HG03135 (cell line): ENCODE measurements at regions not wholly inside any gene's neighbourhood (a gene's known extent, or its start where the extent isn't known, plus 50 kb on each side); places are given as distances from the start of the nearest gene placed in this dataset.
"Not testable (repeated sequence)": the region's sequence is repeated elsewhere in the genome, so short reads cannot be mapped to it uniquely, and the experiment has no call there.

Experiments used
- ATAC-seq: cut with Tn5 transposase; IDR thresholded peaks from one replicate; pipeline ENCODE4 v1.9.1; 2021; ENCODE audit warnings: mild to moderate bottlenecking, moderate library complexity; ENCODE audit not compliant: unreplicated experiment

DNA sequence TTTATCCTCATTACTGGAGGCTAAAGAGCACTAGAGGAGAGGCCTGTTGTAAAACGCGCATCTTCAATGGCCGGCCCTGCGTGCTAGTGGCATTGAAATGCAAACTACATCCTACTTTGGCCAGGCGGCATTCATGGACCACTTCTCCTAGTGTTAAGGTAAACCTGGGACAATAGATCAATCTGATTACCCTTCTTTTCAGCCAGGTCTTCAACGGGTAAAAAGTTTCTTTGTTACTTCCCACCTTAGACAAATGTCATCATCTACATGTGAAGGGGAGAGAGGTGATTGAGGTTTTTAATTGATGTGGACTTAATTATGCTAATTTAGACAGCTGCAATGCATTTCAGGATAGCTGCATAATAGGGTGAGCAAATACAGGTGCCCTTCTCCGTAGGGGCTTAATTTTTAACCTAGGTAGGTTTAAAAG, 628.0 kb downstream of the ZEB2 start:
- ATAC-seq = no peak

DNA sequence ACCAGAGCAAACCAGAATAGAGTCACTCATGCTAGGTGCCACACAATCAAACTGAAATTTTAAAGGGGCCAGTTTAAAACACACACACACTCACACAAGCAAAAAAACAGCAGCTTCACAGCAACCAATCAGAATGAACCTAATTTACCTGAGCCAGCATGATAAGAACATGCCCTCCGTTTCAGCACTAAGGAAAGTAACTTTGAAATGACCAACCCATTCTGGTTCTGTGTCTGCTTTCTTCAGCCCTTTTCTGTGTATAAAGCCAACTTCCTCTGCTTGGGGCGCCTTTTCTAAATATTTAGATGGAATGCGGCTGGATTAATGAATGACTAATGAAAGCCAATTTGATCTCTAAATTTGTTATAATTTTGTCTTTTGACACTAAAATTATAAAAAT, 629.1 kb downstream of the ZEB2 start:
- ATAC-seq = no peak

DNA sequence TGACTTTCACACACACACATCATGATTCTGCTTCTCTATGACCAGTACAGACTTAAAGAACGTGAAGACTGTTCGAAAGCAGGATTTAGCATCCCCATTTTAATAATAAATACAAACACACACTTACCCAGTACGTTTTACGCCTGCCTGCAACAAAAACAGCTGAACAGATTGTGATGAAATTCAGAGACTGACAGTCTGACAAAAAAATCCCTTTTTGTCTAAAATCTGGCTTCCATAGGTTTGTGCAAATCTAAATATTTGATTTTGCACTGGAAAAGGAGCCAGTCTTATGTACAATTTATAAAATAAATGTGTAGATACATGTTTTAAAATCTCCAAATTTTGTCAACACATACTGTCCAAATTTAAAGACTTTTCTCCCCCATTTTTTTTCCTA, 630.7 kb downstream of the ZEB2 start:
- ATAC-seq = no peak

DNA sequence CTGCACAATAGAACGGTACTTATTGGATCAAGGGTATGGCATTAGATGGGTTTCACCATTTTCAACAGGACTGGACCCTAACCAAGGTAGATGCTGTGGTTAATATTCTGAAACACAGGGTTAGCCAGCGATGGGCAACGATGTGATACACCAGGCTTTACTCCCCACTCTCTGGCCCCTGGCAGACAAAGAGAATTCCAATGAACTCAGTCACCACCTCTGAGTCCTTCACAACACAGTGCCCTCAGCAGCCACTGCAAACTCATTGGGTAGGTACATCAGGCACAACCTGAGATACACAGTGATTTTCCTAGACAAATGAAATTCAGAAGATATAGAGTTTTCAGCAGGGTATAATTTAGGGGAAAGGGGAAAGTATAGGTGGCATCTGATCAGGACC, 634.5 kb downstream of the ZEB2 start:
- no peak for ATAC-seq

DNA sequence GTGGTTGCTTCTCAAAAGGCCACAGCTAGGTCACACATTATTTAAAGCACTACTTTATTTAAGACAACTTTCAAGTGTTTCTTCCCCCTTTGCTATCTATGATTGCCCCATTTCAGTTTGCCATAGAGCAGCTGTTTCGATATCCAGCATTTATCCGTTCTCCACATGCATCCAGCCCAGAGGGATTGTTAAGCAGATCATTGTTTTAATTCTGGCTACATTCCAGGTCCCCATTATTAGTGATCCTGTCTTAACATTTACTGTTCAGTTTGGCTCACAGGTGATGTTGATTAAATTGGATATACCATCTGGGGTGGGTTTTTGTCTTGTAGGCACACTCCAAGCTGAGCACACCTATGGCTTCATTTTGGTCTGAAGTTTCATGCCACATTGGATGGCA, 638.7 kb downstream of the ZEB2 start:
- ATAC-seq = no peak

DNA sequence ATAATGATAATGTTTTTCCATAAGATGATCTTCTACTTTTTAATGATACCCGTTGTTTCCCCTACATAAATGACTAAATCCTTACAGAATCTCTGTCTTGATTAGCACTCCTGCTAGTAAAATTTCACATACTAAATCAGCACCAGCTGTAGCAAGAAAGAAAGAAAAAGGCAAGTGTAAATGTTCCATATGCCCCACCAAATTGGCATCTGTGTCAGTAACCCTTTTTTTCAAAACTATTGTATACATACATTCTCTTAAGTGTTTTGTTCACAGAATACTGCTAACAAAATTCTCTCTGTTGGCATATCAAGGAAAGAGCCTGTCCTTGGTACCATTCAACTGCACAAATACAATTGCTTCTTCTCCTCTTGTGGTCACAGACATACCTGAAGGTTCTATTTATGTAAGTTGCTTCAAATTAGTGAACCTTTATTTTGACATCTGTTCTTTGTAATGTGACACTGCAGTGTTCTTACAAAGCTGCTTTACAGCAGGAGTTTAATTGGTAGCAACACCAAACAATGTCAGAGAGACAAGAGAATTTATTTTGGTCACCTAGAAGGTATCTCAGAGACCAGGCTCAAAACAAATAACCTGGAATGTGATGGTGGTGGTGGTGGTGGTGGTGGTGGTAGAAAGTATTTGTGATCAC, 641.9 kb downstream of the ZEB2 start:
- ATAC-seq = no peak

DNA sequence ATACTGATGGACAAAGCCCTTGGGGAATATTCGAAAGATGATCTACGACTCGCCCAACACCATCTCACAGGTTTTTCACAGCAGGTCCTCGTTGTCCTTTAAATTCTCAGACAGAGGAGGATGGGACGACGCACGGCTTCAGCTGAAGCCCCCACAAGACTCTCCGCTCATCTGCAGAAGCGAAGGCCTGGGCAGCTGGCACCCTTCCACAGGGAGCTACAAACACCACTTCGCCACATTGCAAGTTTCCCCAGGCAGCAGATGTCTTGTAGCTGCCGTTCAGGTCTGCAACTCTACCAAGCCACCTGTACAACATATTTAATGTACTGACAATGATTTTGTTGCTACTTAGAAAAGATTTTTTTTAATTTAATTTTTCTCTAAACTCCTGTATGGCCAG, 642.9 kb downstream of the ZEB2 start:
- no peak for ATAC-seq

DNA sequence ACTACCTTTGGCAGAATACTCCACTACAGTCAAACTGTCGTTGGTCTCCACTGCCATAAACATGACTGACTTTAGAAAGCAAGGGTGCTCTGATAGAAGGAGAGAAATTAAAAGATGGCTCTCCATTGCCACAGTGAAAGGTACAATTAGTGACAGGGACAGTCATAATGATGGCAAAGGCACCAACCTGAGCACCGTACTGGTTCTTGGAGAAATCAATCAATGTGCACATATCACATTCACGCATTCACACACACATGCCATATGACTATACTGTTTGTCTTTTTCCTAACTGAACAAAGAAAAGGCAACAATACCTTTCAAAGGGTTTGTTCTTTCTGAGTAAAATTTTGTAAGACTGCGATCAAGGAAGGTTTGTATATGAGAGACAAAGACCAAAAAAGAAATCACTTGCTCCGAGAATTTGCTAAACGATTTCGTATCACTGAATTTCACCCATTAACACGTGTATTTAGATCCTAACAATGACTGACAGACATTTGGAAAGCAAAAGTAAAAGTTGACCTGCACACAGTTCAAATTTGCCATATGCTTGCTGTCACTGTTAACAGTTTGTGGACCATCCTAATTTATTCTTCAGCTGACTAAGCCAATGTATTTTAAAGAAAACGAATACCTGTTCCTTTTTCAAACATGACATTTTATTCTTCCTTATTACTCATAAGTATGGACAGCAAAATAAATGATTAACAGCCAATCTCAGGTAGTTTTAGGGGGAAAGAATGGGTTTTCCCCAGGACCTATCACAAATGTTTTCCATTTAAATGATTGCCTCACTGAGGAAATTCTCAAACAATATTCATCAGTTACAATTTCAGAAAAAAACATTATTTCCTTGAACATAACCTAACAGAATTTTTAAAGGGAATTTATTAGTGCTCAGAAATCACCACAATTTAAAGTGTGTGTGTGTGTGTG, 644.4 kb downstream of the ZEB2 start:
- no peak for ATAC-seq

DNA sequence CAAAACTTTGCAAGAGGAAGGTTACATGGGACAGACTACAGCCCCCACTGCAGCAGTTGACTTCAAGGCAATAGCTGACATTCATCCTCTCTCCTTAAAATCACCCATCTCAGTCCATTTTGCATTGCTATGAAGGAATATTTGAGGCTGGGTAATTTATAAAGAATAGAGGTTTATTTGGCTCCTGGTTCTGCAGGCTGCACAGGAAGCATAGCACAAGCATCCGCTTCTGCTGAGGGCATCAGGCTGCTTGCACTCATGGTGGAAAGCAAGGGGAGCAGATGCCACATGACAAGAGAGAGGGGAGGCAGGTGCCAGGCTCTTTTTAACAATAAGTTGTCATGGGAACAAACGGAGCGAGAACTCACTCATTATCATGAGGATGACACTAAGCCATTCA, 646.0 kb downstream of the ZEB2 start:
- no peak for ATAC-seq

- ATAC-seq = no peak
Measured at GRCh38 chr2:143870696-143871095, 649.2 kb downstream of the ZEB2 start.

- no peak for ATAC-seq
Measured at GRCh38 chr2:143856978-143857377, 662.9 kb downstream of the ZEB2 start.

- ATAC-seq = no peak
Measured at GRCh38 chr2:143852759-143853158, 667.2 kb downstream of the ZEB2 start.

- ATAC-seq = no peak
Measured at GRCh38 chr2:143850084-143850483, 669.8 kb downstream of the ZEB2 start.

GRCh38 chr2:143847257-143847656, 672.7 kb downstream of the ZEB2 start:
- ATAC-seq = no peak

DNA sequence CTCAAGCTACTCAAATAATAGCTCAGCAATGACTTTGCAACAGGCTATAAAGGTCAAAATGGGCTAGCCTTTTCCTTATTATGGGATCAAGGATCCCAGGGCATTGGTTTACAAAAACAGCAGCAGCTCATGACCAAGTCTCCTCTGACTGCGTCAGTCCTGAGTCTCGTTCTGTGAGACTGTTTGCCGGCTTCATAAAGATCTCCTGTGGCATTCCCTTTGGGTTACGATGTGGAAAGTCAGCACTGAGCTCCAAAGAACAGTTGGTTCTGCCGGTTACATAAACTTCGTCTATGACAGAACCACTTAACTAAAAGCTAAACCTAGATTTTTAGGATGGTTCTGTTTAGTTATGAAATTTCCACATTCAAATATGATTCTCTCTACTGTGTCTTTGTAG, 674.9 kb downstream of the ZEB2 start:
- ATAC-seq = no peak

GRCh38 chr2:143843686-143844085, 676.2 kb downstream of the ZEB2 start:
- ATAC-seq = no peak

DNA sequence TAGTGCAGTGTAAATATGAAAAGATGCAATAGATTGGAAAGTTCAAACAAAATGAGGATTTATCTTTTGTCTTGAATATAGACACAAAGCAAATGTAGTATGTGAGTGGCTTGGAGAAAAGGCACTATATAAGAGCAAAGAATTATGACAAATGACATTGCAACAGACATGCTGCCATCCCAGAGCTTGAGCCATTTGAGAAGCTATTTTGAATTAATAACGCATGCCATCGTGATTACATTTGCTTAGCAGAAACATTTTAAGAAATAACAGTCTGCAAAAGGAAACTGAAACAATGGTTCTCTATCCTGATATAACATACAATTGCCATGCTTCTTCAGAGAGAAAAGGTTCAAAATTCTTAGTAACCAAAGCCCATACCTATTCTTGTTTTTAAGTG, 677.1 kb downstream of the ZEB2 start:
- no peak for ATAC-seq

DNA sequence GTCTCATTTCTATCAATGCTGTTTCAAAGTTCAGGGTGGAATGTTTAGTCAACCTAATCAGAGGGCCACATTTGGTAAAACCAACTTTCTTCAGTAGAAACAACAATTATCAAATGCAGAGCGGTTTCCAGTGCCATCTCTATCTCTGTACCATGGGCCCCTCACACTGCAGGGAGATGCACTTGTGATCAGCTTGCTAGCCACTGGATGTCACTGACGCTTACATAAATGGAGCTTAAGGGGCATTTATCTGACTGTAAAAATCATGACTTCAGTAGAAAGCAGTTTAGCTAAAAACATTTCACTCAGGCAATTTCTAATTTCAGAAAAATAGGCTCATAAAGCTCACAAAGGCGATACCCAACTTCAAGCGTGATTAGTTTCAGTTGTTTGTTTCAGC, 678.0 kb downstream of the ZEB2 start:
- no peak for ATAC-seq

DNA sequence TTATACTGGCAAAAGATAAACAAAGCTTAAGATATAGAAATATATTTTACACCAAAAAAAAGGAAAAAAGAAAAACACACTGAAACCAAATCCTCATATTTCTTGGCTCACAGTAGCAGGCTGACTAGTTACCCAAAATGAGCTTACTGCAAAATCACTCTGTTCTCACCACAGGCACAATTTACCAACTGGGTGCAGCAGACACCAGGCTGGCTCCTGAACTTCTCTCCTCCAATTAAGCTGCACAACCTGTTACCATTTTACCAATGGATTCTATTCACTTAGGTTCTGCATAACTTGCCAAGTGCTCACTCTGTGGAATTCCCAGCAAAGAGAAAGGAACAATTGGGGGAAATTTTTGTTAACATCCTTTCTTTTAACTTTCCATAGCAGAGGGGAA, 679.3 kb downstream of the ZEB2 start:
- no peak for ATAC-seq

DNA sequence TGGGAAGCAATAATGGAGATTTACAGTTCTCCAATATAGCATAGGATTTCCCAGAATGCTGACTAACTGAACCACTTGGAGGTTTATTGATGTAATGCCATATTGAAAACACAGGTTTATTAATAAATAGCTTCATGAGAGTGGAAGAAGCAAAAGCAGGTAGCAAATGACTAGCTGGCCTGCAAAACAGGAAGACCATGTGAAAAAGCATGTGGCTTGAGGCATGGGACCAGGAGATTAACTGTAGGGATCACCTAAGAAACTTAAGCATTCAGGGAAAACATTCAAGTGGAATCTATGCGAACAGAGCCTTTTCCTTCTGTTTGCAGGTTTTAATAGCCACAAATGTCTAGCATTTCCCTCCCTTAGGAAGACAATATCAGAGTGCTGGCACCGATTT, 679.7 kb downstream of the ZEB2 start:
- no peak for ATAC-seq

- no peak for ATAC-seq
Measured at GRCh38 chr2:143839456-143839855, 680.5 kb downstream of the ZEB2 start.

DNA sequence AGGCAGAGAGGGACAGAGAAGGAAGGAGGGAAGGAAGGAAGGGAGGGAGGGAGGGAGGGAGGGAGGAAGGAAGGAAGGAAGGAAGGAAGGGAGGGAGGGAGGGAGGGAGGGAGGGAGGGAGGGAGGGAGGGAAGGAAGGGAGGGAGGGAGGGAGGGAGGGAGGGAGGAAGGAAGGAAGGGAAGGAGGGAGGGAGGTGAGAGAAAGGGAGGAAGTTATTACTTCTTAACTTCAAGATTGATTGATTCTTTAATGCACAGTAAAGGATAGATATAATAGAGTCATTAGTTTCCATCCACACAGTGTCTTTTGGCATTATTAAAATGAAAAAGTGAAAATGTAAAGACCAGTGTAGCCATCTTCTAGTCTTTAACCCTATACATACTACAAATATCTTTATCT, 682.9 kb downstream of the ZEB2 start:
- not testable (repeated sequence) for ATAC-seq
